ENCODE measurements at regions not wholly inside any gene's neighbourhood (a gene's known extent, or its start where the extent isn't known, plus 50 kb on each side); places are given as distances from the start of the nearest gene placed in this dataset.

DNA sequence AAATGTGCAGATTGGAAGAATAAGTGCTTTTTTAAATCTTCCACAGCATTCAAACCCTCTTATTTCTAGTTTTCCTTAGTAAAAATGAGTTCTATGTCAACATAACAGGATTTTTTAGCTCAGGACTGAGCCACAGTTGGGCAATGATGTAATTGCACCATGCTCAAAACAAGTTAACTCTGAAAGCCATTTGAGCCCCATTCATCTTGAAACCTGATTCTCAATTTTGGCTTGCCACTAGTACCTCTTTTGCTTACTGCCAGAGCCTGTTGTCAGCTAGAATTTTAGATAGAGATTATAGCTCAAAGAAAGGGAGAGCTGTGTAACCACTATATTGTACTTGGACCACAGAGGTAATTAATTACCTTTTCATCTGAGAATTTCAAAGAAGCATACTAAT, 1028.5 kb upstream of the PHF14 start:
- TF ChIP-seq, protein P1, sequence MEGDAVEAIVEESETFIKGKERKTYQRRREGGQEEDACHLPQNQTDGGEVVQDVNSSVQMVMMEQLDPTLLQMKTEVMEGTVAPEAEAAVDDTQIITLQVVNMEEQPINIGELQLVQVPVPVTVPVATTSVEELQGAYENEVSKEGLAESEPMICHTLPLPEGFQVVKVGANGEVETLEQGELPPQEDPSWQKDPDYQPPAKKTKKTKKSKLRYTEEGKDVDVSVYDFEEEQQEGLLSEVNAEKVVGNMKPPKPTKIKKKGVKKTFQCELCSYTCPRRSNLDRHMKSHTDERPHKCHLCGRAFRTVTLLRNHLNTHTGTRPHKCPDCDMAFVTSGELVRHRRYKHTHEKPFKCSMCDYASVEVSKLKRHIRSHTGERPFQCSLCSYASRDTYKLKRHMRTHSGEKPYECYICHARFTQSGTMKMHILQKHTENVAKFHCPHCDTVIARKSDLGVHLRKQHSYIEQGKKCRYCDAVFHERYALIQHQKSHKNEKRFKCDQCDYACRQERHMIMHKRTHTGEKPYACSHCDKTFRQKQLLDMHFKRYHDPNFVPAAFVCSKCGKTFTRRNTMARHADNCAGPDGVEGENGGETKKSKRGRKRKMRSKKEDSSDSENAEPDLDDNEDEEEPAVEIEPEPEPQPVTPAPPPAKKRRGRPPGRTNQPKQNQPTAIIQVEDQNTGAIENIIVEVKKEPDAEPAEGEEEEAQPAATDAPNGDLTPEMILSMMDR (IDR thresholded peaks at IDR 0.05), result no peak
- TF ChIP-seq POLR2A (IDR thresholded peaks at IDR 0.05), result no peak
